HCT116 (cell line): ENCODE measurements at regions not wholly inside any gene's neighbourhood (a gene's known extent, or its start where the extent isn't known, plus 50 kb on each side); places are given as distances from the start of the nearest gene placed in this dataset.

Experiments used
- ATAC-seq: fragments of 200-7000 bp; cut with Tn5 transposase; 2 replicates; pipeline ENCODE4 v1.9.1; 2020; ENCODE audit warnings: mild to moderate bottlenecking, moderate library complexity
- BruUV-seq: library from RNA; stranded (reverse); fragments of 400-500 nt; replicated peaks from 2 replicates; lab custom pipeline; 2021; lab: Mats Ljungman, UMichigan
- CTCF ChIA-PET: fragments of 300-600 bp; sonication (Branson Sonifier 250); formaldehyde crosslinking; loops from one replicate; lab custom pipeline; 2021; ENCODE audit warnings: antibody characterized with exemption; lab: Charles Lee
- POLR2A ChIA-PET: fragments of 300-600, 350-600 bp; sonication (Branson Sonifier 250); formaldehyde crosslinking; loops from one replicate; lab custom pipeline; 2021; ENCODE audit warnings: antibody characterized with exemption; lab: Charles Lee
- RAD21 ChIA-PET, 2 experiments: fragments of 300-600 bp; sonication (Branson Sonifier 250); formaldehyde crosslinking; loops; one replicate each; lab custom pipeline; 2023; ENCODE audit warnings: low total read pairs in 2 of 2; ENCODE audit not compliant: uncharacterized antibody in 2 of 2, unreplicated experiment in 2 of 2, low non-redundant PET in 1 of 2; lab: Charles Lee
- DNase-seq: peaks from one replicate; pipeline ENCODE4 v3.0.0-alpha.2; 2010; ENCODE audit warnings: low read depth, low spot score
- H2AFZ ChIP-seq: fragments of 200-600 bp; shearing (Covaris generic), sonication (generic); 2 replicates; pipeline ENCODE4 v1.6.1; 2017; ENCODE audit warnings: low read depth, mixed run types, mixed read lengths, antibody characterized with exemption, low read length; ENCODE audit not compliant: poor library complexity, severe bottlenecking
- H3K27ac ChIP-seq: 2 replicates; pipeline ENCODE4 v1.5.1; 2012; ENCODE audit warnings: low read depth, low read length
- H3K27me3 ChIP-seq: fragments of 200-600 bp; sonication (generic); 2 replicates; pipeline ENCODE4 v1.6.1; 2016; ENCODE audit warnings: mixed run types, low read length, mixed read lengths; ENCODE audit not compliant: insufficient read depth
- H3K36me3 ChIP-seq, 2 experiments: fragments of 200-500 bp in 1 of 2; fragments of 200-600 bp in 1 of 2; sonication (Bioruptor generic) in 1 of 2; sonication (generic) in 1 of 2; 2 replicates each; pipeline versions ENCODE4 v1.5.1 to v1.6.1; 2014 to 2016; ENCODE audit warnings: low read length in 2 of 2, inconsistent platforms in 1 of 2, mixed read lengths in 1 of 2, mixed run types in 1 of 2; ENCODE audit not compliant: insufficient read depth in 2 of 2, control insufficient read depth in 1 of 2
- H3K4me1 ChIP-seq, 2 experiments: fragments of 200-600 bp in 1 of 2; sonication (generic) in 1 of 2; 2 replicates each; pipeline versions ENCODE4 v1.5.1 to v1.6.1; 2012 to 2017; ENCODE audit warnings: low read length in 2 of 2, inconsistent platforms in 1 of 2, mild to moderate bottlenecking in 1 of 2, mixed read lengths in 1 of 2, mixed run types in 1 of 2, moderate library complexity in 1 of 2; ENCODE audit not compliant: insufficient read depth in 2 of 2, control insufficient read depth in 1 of 2
- H3K4me2 ChIP-seq: fragments of 200-600 bp; sonication (generic); 2 replicates; pipeline ENCODE4 v1.6.1; 2017; ENCODE audit warnings: mixed run types, low read length, mixed read lengths
- H3K4me3 ChIP-seq, 2 experiments: fragments of 200-600 bp in 1 of 2; sonication (generic) in 1 of 2; replicated peaks in 1 of 2; 2 replicates each; pipeline ENCODE4 v1.5.1; 2011 to 2016; ENCODE audit warnings: low read length in 2 of 2, control low read depth in 1 of 2, low read depth in 1 of 2, mild to moderate bottlenecking in 1 of 2, mixed read lengths in 1 of 2, mixed run types in 1 of 2
- H3K79me2 ChIP-seq: fragments of 200-600 bp; sonication (generic); 2 replicates; pipeline ENCODE4 v1.6.1; 2017; ENCODE audit warnings: mild to moderate bottlenecking, mixed run types, low read length, moderate library complexity, mixed read lengths; ENCODE audit not compliant: insufficient read depth
- H3K9ac ChIP-seq: fragments of 200-600 bp; sonication (generic); 2 replicates; pipeline ENCODE4 v1.6.1; 2016; ENCODE audit warnings: low read length, mixed read lengths
- H3K9me2 ChIP-seq: fragments of 200-600 bp; sonication (generic), shearing (Covaris generic); 2 replicates; pipeline ENCODE4 v1.6.1; 2017; ENCODE audit warnings: mixed run types, mild to moderate bottlenecking, moderate library complexity; ENCODE audit not compliant: insufficient read depth
- H3K9me3 ChIP-seq, 2 experiments: fragments of 200-500 bp in 1 of 2; fragments of 200-600 bp in 1 of 2; sonication (Bioruptor generic) in 1 of 2; sonication (generic) in 1 of 2; 2 replicates each; pipeline ENCODE4 v1.6.1; 2014 to 2017; ENCODE audit warnings: low read length in 2 of 2, mixed read lengths in 2 of 2, inconsistent platforms in 1 of 2, low read depth in 1 of 2, mild to moderate bottlenecking in 1 of 2, mixed run types in 1 of 2, moderate library complexity in 1 of 2; ENCODE audit not compliant: control insufficient read depth in 1 of 2, insufficient read depth in 1 of 2
- H4K20me1 ChIP-seq: fragments of 200-600 bp; sonication (generic), shearing (Covaris generic); 2 replicates; pipeline ENCODE4 v1.6.1; 2017; ENCODE audit warnings: mixed run types, mild to moderate bottlenecking, moderate library complexity; ENCODE audit not compliant: insufficient read depth
- ATF3 ChIP-seq: IDR thresholded peaks from 2 replicates; pipeline ENCODE4 v1.6.1; 2012
- CBX3 ChIP-seq: IDR thresholded peaks from 2 replicates; pipeline ENCODE4 v1.6.1; 2012; ENCODE audit warnings: low read depth
- CEBPB ChIP-seq: IDR thresholded peaks from 2 replicates; pipeline ENCODE4 v1.6.1; 2012; ENCODE audit warnings: low read depth
- EGR1 ChIP-seq: IDR thresholded peaks from 2 replicates; pipeline ENCODE4 v1.6.1; 2012; ENCODE audit warnings: low read depth
- ELF1 ChIP-seq: IDR thresholded peaks from 2 replicates; pipeline ENCODE4 v1.6.1; 2012; ENCODE audit warnings: low read depth, borderline replicate concordance
- EZH2 ChIP-seq: fragments of 200-600 bp; sonication (generic); IDR thresholded peaks from 2 replicates; pipeline ENCODE4 v1.6.1; 2017; ENCODE audit warnings: antibody characterized with exemption, mixed run types
- EZH2phosphoT487 ChIP-seq: fragments of 200-600 bp; IDR thresholded peaks from 2 replicates; pipeline ENCODE4 v1.6.1; 2018; ENCODE audit warnings: antibody characterized with exemption, borderline replicate concordance
- JUND ChIP-seq: IDR thresholded peaks from 2 replicates; pipeline ENCODE4 v1.6.1; 2012
- MAX ChIP-seq: IDR thresholded peaks from 2 replicates; pipeline ENCODE4 v1.6.1; 2012
- POLR2A ChIP-seq: IDR thresholded peaks from 2 replicates; pipeline ENCODE4 v1.7.0; 2011; ENCODE audit warnings: borderline replicate concordance; ENCODE audit not compliant: insufficient read depth, insufficient read length; ENCODE audit errors: extremely low read depth
- POLR2AphosphoS5 ChIP-seq: IDR thresholded peaks from 2 replicates; pipeline ENCODE4 v1.6.1; 2011; ENCODE audit warnings: mild to moderate bottlenecking, low read depth, low read length, moderate library complexity
- REST ChIP-seq: IDR thresholded peaks from 2 replicates; pipeline ENCODE4 v1.6.1; 2012; ENCODE audit warnings: low read depth
- SIN3A ChIP-seq: IDR thresholded peaks from 2 replicates; pipeline ENCODE4 v1.6.1; 2012; ENCODE audit warnings: low read depth
- SP1 ChIP-seq: IDR thresholded peaks from 2 replicates; pipeline ENCODE4 v1.6.1; 2012; ENCODE audit warnings: low read depth
- SRF ChIP-seq: IDR thresholded peaks from 2 replicates; pipeline ENCODE4 v1.6.1; 2012; ENCODE audit warnings: low read depth
- ZBTB33 ChIP-seq: IDR thresholded peaks from 2 replicates; pipeline ENCODE4 v1.6.1; 2011; ENCODE audit warnings: mild to moderate bottlenecking, low read length, moderate library complexity; ENCODE audit not compliant: insufficient replicate concordance; ENCODE audit errors: extremely low read depth
- ZFX ChIP-seq: fragments of 450-650 bp; IDR thresholded peaks from 2 replicates; pipeline ENCODE4 v1.6.1; 2017
- ZNF274 ChIP-seq: fragments of 200-500 bp; sonication (Bioruptor generic); IDR thresholded peaks from 2 replicates; pipeline ENCODE4 v1.6.1; 2014; ENCODE audit warnings: mild to moderate bottlenecking, low read depth, low read length, inconsistent platforms
- intact Hi-C: fragments of 100-400 bp; cut with micrococcal nuclease; formaldehyde crosslinking; loops from 2 replicates; pipeline ENCODE4 v1.10.0; 2022

GRCh38 chr1:115219927-115220326 lies 118.1 kb downstream of the NGF start:
- H3K27me3 ChIP-seq, result no peaks in the 10 kb centered on the region
- no peaks in the 10 kb centered on the region for H3K79me2 ChIP-seq
- H2AFZ ChIP-seq, result no peak overlapping the region
- no peaks in the 10 kb centered on the region for H3K36me3 ChIP-seq
- H3K27ac ChIP-seq, result no peak overlapping the region
- no peaks in the 10 kb centered on the region for H3K9me2 ChIP-seq
- POLR2A ChIA-PET, result interaction anchor here (0.6 kb wide), 1 partner anchor 14 kb away, joined by 4 read pairs; no protein-coding TSS in a partner anchor
- BruUV-seq, result no TSS peak
- no peak overlapping the region for H3K4me3 ChIP-seq
- no peaks in the 10 kb centered on the region for H3K9me3 ChIP-seq
- H3K4me1 ChIP-seq, result no peaks in the 10 kb centered on the region
- ATAC-seq (no peak), DNase-seq (no peak)
- CTCF ChIA-PET, result no interaction called here
- RAD21 ChIA-PET, result no interaction called here
- TF ChIP-seq CEBPB, result no peak
- TF ChIP-seq SP1, result no peak
- no peak for TF ChIP-seq EZH2
- no peak for TF ChIP-seq CBX3
- no peak overlapping the region for H3K4me2 ChIP-seq
- no peaks in the 10 kb centered on the region for H4K20me1 ChIP-seq
- intact Hi-C loops, result no loop called here
- no peak overlapping the region for H3K9ac ChIP-seq

- Histone ChIP-seq H3K4me2 (no peak overlapping the region), H2AFZ (no peak overlapping the region), H4K20me1 (no peaks in the 10 kb centered on the region), H3K79me2 (no peaks in the 10 kb centered on the region), H3K4me3 (no peak overlapping the region), H3K9me2 (no peaks in the 10 kb centered on the region), H3K27me3 (no peaks in the 10 kb centered on the region), H3K36me3 (no peaks in the 10 kb centered on the region), H3K4me1 (no peaks in the 10 kb centered on the region; a peak in 1 of 4 replicates), H3K27ac (no peak overlapping the region), H3K9me3 (no peaks in the 10 kb centered on the region), H3K9ac (no peak overlapping the region)
- ChIA-PET POLR2A (no interaction called here), RAD21 (no interaction called here), CTCF (no interaction called here)
- ATAC-seq (no peak), DNase-seq (no peak)
- BruUV-seq, result no TSS peak
- intact Hi-C loops, result no loop called here
- TF ChIP-seq CEBPB (no peak), SRF (no peak), ZBTB33 (no peak), JUND (no peak), CBX3 (no peak), SP1 (no peak), POLR2AphosphoS5 (no peak), EGR1 (no peak), EZH2 (no peak), SIN3A (no peak), ZNF274 (no peak), ZFX (no peak), EZH2phosphoT487 (no peak), POLR2A (no peak), MAX (no peak), ELF1 (no peak), REST (no peak), ATF3 (no peak)
These were observed 119.3 kb downstream of the NGF start for GRCh38 chr1:115218699-115219098.
